ENCODE measurements at regions not wholly inside any gene's neighbourhood (a gene's known extent, or its start where the extent isn't known, plus 50 kb on each side); places are given as distances from the start of the nearest gene placed in this dataset.

DNA sequence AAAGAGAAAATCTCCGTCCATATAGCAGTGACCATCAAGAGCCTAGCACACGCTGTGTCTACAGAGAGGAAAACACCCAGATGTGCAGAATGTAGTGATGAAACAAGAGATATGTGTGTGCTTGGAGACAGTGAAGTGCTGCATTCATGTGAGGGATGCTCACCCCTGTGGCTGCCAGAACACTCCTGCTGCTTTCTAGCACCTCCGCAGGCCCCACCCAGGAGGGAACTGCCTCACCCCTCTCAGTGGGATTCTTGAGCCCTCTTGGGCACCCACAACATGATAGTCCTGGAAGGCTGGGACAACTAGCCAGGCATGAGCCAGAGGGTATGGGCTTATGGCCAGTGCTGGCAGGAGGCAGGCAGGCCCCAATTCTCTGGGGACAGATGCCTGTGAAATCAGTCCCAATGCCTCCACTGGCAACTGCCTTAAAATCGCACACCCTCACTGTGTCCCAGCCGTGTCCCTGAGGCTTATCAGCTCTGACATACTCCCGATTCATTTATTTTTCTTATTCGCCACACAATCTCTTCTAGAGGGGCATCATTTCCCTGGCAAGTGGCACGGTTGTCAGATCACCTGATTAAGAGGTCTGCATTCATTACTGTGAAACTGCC lies 73.2 kb upstream of the FSTL4 start:
- DNase-seq, result no peak
- H3K4me1 Mint-ChIP-seq (ENCODE audit: low read depth), result peaks cover 11% of the 10 kb centered on the region
- no peak overlapping the region for H3K27ac Mint-ChIP-seq
- no peaks in the 10 kb centered on the region for H3K36me3 Mint-ChIP-seq (ENCODE audit: low read depth)
- peaks cover 30% of the 10 kb centered on the region for H3K27me3 Mint-ChIP-seq
- H3K9me3 Mint-ChIP-seq, result no peaks in the 10 kb centered on the region
- H3K4me3 Mint-ChIP-seq, result no peak overlapping the region

DNA sequence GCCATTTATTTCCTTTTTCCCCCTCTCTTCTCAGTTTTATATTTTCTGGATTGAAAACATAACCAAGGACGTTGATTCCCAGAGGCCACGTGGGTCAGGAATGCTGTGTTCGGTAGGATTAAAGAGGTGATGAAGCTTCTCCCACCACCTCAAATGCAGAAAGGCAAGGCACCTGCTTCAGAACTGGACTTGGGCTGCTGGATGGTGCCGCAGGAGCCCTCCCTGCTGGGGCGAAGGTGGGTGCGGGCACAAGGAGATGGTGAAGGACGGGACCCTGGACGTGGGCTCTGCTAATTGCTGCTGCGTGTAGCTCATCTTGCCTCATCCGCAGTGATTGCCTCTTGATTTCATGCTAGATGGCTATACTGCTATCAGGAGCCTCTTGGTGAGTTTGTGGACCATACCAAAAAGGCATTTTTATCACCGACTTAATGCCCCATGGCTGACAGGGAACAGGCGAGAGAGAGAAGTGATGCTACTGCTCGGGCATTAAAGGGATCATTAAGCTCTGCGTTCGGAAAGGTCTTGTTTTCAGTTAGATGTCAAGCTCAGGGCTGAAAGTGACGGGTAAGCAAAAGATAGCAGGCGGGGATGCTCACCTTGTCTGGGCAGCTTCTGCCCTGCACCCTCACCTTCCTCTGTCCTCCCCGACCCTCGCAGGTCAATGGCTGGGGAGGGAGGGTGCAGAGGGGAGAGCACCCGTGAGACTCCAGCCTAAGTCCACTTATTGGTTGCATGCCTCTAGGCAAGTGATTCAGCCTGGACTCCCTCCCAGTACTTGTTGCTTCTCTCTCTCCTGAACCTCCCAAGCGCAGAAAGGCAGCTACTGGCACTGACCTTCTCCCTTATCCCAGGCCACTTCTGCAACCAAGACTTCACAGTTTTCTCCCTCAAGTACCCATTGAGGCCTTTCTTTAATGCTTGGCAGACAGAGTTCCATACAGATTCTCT lies 71.6 kb upstream of the FSTL4 start:
- Mint-ChIP-seq H3K4me3 (no peak overlapping the region), H3K27me3 (peaks cover 19% of the 10 kb centered on the region), H3K4me1 (ENCODE audit: low read depth) (peaks cover 8% of the 10 kb centered on the region), H3K27ac (no peak overlapping the region), H3K9me3 (no peaks in the 10 kb centered on the region), H3K36me3 (ENCODE audit: low read depth) (no peaks in the 10 kb centered on the region)
- DNase-seq, result no peak

DNA sequence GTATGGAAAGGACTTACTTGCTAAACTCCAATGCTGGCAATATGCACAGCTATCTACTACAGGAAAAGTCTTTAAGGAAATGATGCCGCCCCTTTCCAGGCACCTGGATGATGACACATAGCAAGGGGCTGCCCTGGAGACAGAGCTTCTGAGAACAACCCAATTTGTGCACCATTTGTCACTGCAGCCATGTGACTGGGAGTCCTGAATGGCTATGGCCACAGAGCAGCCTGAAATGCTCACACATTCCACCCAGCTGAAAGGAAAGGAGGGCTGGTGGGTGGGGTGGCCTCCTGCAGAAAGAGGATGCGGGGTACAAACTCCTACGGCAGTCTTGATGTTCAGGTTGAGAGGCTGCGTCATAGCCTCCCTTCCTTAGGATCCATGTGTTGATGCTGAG lies 70.1 kb upstream of the FSTL4 start:
- Mint-ChIP-seq H3K27me3 (peaks cover 15% of the 10 kb centered on the region), H3K36me3 (ENCODE audit: low read depth) (no peaks in the 10 kb centered on the region), H3K27ac (no peak overlapping the region), H3K4me1 (ENCODE audit: low read depth) (peaks cover 3% of the 10 kb centered on the region), H3K9me3 (no peaks in the 10 kb centered on the region), H3K4me3 (no peak overlapping the region)
- DNase-seq, result no peak

DNA sequence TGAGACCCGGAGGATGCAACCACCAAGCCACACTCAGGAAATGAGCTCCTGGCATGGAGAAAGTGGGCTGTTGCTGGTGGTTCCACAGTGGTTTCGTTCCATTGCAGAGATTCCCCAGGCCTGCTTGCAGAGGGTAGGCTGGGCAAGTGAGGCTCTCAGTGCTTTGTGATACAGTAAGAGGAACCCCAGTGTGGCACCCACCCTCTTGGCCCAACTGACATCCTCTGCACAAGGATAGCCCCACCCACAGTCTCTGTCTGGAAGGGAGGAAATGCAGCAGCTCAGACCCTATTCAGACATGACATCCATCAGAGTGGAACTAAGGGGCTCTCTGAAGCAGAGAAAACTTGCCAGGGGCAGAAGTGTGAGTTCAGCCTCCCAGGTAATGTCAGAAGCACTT lies 69.6 kb upstream of the FSTL4 start:
- Mint-ChIP-seq H3K4me1 (ENCODE audit: low read depth) (peaks cover 3% of the 10 kb centered on the region), H3K9me3 (no peaks in the 10 kb centered on the region), H3K27ac (no peak overlapping the region), H3K36me3 (ENCODE audit: low read depth) (no peaks in the 10 kb centered on the region), H3K27me3 (peaks cover 10% of the 10 kb centered on the region), H3K4me3 (no peak overlapping the region)
- no peak for DNase-seq

- H3K27ac Mint-ChIP-seq, result no peak overlapping the region
- H3K9me3 Mint-ChIP-seq, result no peaks in the 10 kb centered on the region
- peaks cover 3% of the 10 kb centered on the region for H3K4me1 Mint-ChIP-seq (ENCODE audit: low read depth)
- no peak for DNase-seq
- H3K27me3 Mint-ChIP-seq, result peaks cover 4% of the 10 kb centered on the region
- H3K36me3 Mint-ChIP-seq (ENCODE audit: low read depth), result no peaks in the 10 kb centered on the region
- H3K4me3 Mint-ChIP-seq, result no peak overlapping the region
Observed at GRCh38 chr5:133680830-133681565, 68.7 kb upstream of the FSTL4 start.

DNA sequence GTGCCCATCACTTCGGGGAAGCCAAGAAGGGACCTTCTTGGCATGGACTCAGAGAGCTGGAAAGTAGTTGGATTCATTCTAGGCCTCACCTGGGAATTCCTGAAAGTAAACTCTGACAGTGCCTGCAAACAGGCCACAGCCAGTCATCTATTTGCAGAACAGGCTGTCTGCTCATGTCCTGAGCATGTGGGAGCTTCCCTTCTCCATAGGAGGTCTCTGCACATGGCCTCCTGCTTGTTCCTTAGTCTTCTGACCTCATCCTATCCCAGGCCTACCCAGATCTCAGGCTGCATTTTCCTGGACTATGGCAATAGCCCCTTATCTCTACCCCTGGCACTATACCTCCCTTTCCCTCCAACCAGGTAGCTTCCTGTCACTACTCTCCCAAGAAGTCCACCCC lies 67.2 kb upstream of the FSTL4 start:
- Mint-ChIP-seq H3K36me3 (ENCODE audit: low read depth) (no peaks in the 10 kb centered on the region), H3K4me1 (ENCODE audit: low read depth) (peaks cover 3% of the 10 kb centered on the region), H3K9me3 (no peaks in the 10 kb centered on the region), H3K27ac (no peak overlapping the region), H3K27me3 (peaks cover 4% of the 10 kb centered on the region), H3K4me3 (no peak overlapping the region)
- DNase-seq, result no peak

DNA sequence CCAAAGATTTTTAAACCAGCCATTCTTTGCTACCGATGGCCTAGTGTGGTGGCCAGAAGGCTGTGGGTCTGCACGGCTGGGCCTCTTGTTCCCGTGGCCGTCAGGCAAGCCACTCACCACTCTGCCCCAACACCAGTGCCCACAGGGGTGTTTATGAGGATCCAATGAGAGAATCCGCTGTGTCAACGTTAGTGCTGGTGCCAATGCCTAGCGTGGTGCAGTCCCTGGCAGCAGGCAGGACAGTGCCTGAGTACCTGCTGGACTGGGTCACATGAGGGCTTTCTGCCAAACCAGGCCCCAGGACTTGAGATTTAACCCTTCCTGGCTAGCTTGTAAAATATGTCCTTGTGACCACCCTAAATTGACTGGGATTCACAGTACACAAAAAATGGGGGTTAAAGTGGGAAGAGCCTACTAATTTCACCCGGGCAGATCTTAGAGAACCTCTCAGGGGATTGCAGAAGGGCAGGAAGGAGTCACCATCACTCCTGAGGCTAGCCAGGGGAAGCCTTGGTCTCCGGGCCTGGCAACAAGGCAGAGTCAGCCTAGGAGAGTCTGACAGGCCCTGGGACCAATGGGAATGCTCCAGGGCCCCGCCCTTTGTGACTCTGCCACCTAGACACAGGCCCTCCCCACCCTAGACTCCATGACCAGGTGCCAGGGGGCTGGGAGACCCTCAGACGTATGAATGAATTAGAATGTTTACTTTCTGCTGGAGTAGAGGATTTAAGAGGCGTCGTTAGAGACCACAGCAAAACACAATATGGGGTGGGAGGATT lies 63.2 kb upstream of the FSTL4 start:
- H3K27me3 Mint-ChIP-seq, result peaks cover 15% of the 10 kb centered on the region
- no peaks in the 10 kb centered on the region for H3K9me3 Mint-ChIP-seq
- H3K36me3 Mint-ChIP-seq (ENCODE audit: low read depth), result no peaks in the 10 kb centered on the region
- no peaks in the 10 kb centered on the region for H3K4me1 Mint-ChIP-seq (ENCODE audit: low read depth)
- no peak overlapping the region for H3K27ac Mint-ChIP-seq
- H3K4me3 Mint-ChIP-seq, result no peak overlapping the region
- no peak for DNase-seq

DNA sequence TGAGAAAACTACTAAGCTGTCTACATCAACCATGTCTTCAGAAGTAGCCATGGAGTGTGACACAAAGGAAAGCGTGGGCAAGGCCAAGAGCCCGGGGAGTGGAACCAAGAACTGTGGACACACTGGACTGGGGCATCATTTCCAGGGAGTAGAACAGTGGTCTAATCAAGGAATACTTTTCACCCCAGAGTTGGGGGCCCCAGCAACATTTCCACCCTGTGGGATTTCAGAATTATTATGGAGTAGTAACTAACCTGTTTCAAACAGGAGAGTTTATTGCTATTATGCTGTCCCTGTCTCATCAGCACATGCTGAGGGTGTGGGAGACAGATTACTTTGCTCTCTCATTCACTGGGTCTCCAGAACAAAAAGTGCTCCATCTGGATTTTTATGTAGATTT lies 58.0 kb upstream of the FSTL4 start:
- H3K27me3 Mint-ChIP-seq, result peaks cover 38% of the 10 kb centered on the region
- no peaks in the 10 kb centered on the region for H3K9me3 Mint-ChIP-seq
- DNase-seq, result no peak
- H3K36me3 Mint-ChIP-seq (ENCODE audit: low read depth), result no peaks in the 10 kb centered on the region
- H3K4me1 Mint-ChIP-seq (ENCODE audit: low read depth), result no peaks in the 10 kb centered on the region
- no peak overlapping the region for H3K27ac Mint-ChIP-seq
- no peak overlapping the region for H3K4me3 Mint-ChIP-seq

- peaks cover 41% of the 10 kb centered on the region for H3K27me3 Mint-ChIP-seq
- DNase-seq, result no peak
- H3K27ac Mint-ChIP-seq, result no peak overlapping the region
- no peaks in the 10 kb centered on the region for H3K4me1 Mint-ChIP-seq (ENCODE audit: low read depth)
- no peak overlapping the region for H3K4me3 Mint-ChIP-seq
- H3K9me3 Mint-ChIP-seq, result no peaks in the 10 kb centered on the region
- H3K36me3 Mint-ChIP-seq (ENCODE audit: low read depth), result no peaks in the 10 kb centered on the region
Observed at GRCh38 chr5:133669472-133669871, 57.1 kb upstream of the FSTL4 start.

- Mint-ChIP-seq H3K36me3 (ENCODE audit: low read depth) (no peaks in the 10 kb centered on the region), H3K9me3 (no peaks in the 10 kb centered on the region), H3K27me3 (peaks cover 41% of the 10 kb centered on the region), H3K4me1 (ENCODE audit: low read depth) (no peaks in the 10 kb centered on the region), H3K4me3 (no peak overlapping the region), H3K27ac (no peak overlapping the region)
- no peak for DNase-seq
Observed at GRCh38 chr5:133668458-133668857, 56.1 kb upstream of the FSTL4 start.

GRCh38 chr5:133667217-133667616 lies 54.9 kb upstream of the FSTL4 start:
- no peak for DNase-seq
- H3K27me3 Mint-ChIP-seq, result peaks cover 29% of the 10 kb centered on the region
- H3K27ac Mint-ChIP-seq, result no peak overlapping the region
- no peaks in the 10 kb centered on the region for H3K9me3 Mint-ChIP-seq
- no peak overlapping the region for H3K4me3 Mint-ChIP-seq
- no peaks in the 10 kb centered on the region for H3K36me3 Mint-ChIP-seq (ENCODE audit: low read depth)
- no peaks in the 10 kb centered on the region for H3K4me1 Mint-ChIP-seq (ENCODE audit: low read depth)

- no peak for DNase-seq
- Mint-ChIP-seq H3K36me3 (ENCODE audit: low read depth) (no peaks in the 10 kb centered on the region), H3K27me3 (peaks cover 26% of the 10 kb centered on the region), H3K9me3 (no peaks in the 10 kb centered on the region), H3K4me1 (ENCODE audit: low read depth) (no peaks in the 10 kb centered on the region), H3K27ac (no peak overlapping the region), H3K4me3 (no peak overlapping the region)
Observed at GRCh38 chr5:133665571-133665970, 53.2 kb upstream of the FSTL4 start.

GRCh38 chr5:133664422-133664821 lies 52.1 kb upstream of the FSTL4 start:
- H3K27ac Mint-ChIP-seq, result no peak overlapping the region
- H3K4me3 Mint-ChIP-seq, result no peak overlapping the region
- no peak for DNase-seq
- no peaks in the 10 kb centered on the region for H3K36me3 Mint-ChIP-seq (ENCODE audit: low read depth)
- H3K4me1 Mint-ChIP-seq (ENCODE audit: low read depth), result no peaks in the 10 kb centered on the region
- H3K27me3 Mint-ChIP-seq, result peaks cover 23% of the 10 kb centered on the region
- H3K9me3 Mint-ChIP-seq, result no peaks in the 10 kb centered on the region

DNA sequence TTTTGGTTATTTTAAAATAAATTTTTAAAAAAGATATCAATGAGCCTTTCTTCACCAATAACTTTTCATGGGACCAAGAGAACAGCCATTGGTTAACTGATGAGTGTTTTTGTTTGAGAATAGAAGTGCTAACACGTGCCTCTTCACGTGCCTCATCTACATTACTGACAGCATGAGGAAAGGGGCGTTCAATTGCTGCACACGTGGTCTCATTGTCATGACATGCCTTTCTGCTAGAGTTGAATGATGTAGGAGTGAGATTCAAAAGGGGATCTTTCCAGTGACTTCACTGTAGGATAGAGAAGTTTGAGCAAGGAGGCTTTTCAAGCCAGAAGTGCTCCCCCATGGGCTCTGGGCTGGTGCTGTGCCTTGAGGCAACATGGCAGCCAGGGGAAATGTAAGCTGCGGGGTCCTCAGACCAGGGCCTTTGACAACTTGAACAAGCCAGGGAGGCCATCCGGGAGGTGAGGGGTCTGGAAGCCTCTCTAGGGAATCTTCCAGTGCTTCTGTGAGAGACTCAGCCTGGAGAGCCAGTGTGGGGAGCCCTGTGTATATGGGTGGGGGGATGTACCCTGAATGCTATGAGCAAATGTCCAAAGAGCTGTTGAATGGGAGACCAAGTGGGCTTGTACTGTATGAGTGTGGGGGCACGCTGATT lies 51.2 kb upstream of the FSTL4 start:
- no peak overlapping the region for H3K4me3 Mint-ChIP-seq
- no peaks in the 10 kb centered on the region for H3K4me1 Mint-ChIP-seq (ENCODE audit: low read depth)
- no peak for DNase-seq
- H3K9me3 Mint-ChIP-seq, result no peaks in the 10 kb centered on the region
- H3K36me3 Mint-ChIP-seq (ENCODE audit: low read depth), result no peaks in the 10 kb centered on the region
- H3K27ac Mint-ChIP-seq, result no peak overlapping the region
- peaks cover 21% of the 10 kb centered on the region for H3K27me3 Mint-ChIP-seq
